GM21390 (cell line): ENCODE measurements at regions not wholly inside any gene's neighbourhood (a gene's known extent, or its start where the extent isn't known, plus 50 kb on each side); places are given as distances from the start of the nearest gene placed in this dataset.

ENCODE experiments used
- ATAC-seq: cut with Tn5 transposase; IDR thresholded peaks from one replicate; pipeline ENCODE4 v1.9.1; 2021; ENCODE audit not compliant: unreplicated experiment

GRCh38 chr3:68328049-68328448, 604.3 kb downstream of the TAFA4 start:
- no peak for ATAC-seq

DNA sequence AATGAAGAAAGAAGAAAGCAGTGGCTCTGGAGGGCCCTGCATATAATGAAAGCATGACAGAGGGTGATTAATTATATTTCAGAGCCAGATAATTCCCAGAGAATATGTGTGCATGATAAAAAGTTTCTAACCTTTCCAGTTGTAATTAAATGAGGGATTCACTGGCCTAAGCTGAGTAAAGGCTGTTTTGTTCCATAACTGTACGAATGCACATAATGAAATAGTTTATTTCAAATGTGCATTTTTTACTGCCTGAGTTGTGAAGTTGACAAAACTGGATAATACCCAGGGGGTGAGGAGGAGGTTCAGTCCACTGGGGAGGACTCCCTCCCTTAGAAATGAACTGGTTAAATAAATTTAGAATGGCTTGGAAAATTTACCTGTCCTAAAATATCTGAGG, 616.4 kb downstream of the TAFA4 start:
- ATAC-seq, result no peak

DNA sequence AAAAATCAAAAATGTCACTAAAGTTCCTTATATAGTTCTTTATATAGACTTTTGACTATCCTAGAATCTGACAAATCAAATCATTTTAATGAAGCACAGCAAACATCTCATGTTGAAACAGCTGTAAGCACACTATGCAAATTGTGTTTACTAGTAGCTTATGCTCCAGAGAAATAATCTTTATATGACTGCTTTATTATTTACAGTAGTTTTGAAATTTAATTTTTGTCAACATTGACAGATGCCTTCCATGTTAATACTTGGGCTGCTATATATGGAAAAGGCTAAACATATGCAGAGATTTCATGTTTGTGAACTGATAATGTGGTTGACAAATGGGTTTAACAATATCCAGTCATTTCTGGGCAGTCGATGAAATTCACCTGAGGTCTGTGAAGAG, 616.8 kb downstream of the TAFA4 start:
- no peak for ATAC-seq

- no peak for ATAC-seq
These were observed 625.8 kb downstream of the TAFA4 start for GRCh38 chr3:68306571-68306970.

DNA sequence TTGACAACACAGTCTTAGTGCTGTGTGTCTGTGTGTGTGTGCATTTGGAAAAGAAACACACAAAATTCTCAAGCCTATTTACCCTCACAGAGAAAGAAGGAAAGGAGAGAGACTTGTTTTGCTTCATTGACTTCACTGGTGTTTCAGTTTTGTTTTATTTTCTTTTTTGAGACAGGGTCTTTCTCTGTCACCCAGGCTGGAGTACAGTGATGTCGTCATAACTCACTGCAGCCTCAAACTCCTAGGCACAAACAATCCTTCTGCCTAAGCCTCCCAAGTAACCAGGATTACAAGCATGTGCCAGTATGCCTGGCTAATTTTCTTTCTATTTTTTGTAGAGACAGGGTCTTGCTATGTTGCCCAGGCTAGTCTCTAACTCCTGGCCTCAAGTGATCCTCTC, 636.9 kb downstream of the TAFA4 start:
- no peak for ATAC-seq

DNA sequence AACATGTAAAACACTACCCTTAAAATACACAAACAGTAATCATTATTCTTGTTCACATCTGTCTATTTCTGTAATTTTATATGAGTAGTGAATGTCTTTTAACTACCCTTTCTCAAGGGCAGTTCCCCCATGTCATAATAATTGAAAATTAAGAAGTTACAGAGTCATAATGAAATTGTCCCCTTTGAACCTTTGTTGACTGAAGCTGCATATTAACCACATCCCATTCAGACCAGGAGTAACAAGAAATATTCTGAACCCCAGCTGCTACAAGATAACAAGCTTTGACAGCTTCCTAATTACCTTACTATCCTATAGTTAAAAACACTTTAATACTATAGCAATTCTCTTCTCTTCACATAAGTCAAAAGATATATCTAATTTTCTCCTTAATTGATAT, 635.9 kb upstream of the SUCLG2 start:
- no peak for ATAC-seq

- ATAC-seq, result no peak
These were observed 633.7 kb upstream of the SUCLG2 start for GRCh38 chr3:68288085-68288484.

DNA sequence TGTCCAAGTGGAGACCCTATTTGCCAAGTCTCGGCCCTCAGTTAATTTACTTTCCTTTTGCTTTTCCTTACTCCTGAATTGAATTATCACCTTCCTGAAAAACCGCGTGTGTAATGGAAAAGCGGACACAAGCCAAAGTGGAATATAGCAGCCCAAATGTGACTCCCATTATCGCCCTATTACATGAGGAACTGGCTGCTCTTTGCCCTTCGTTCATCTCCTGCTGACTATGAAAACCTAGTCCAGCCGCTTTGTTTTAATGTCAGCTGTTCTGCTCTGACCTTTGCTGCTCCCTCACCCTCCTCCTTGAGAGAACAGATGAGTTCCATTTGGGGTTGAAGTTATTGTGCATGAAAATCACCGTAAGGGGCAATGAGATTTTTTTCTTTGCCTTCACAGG, 632.7 kb upstream of the SUCLG2 start:
- ATAC-seq, result no peak

DNA sequence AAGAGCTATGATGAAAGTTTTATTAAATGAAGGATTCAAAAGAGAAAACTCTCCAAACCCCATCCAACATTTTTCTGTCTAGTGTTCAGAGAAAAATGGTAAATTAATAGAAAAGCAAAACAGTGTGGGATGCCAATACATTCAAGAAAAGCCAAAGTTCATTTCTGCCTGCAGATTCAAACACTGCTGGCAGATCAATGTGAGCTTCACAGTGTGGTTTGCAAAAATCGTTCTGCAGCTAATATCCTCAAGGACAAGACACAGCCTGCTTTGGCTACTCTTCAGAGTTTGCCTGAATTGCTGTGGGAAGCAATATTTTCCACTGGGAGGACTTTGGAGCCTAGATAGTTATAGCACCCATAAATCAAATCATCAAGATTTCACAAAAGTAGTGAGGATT, 619.9 kb upstream of the SUCLG2 start:
- ATAC-seq, result no peak

- ATAC-seq, result no peak
These were observed 616.7 kb upstream of the SUCLG2 start for GRCh38 chr3:68271145-68271544.

DNA sequence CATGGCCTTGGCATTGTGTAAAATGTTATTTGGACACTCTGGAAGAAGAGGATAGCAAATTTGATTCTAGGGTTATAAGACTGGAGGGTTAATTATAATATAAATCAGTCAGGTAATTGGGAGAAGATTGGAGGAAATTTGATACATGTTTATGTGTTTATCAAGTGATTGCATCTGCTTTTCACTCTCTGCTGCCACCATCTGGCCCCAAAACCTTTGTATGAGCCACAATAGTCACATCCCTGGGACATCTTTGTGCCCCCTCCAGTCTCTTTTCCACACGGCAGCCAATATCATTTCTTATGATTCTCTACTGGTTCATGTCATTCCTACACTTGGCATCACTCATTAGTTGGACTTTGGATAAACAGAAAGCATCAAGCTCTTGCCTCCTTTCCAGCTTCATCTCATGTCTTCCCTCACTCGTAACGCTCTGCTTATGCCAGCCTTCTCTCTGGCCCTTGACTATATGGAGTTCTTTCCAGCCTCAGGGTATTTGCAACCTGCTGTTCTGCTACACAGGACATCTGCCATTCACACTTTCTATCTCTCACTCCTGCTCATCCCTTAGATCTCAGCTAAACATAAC, 602.3 kb upstream of the SUCLG2 start:
- ATAC-seq, result no peak

DNA sequence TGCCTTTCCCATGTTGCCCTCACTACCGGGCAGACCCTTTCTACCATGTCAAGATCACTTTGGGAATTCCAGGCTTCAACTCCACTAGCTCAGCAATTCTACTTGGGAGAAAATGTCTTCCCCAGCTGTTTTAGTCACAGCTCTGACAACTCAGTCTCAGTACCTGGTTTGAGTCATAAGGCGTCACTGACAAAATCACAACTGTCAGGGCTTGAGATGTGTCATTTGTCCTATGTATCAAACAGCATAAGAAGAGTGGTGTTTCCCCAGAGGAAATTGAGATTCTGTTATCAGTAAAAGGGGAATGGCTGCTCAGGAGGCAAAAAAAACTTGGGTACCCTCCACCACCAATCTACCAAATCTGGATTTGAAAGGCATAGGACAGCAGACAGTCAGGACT, 594.9 kb upstream of the SUCLG2 start:
- no peak for ATAC-seq

GRCh38 chr3:68242606-68243005, 588.2 kb upstream of the SUCLG2 start:
- no peak for ATAC-seq

DNA sequence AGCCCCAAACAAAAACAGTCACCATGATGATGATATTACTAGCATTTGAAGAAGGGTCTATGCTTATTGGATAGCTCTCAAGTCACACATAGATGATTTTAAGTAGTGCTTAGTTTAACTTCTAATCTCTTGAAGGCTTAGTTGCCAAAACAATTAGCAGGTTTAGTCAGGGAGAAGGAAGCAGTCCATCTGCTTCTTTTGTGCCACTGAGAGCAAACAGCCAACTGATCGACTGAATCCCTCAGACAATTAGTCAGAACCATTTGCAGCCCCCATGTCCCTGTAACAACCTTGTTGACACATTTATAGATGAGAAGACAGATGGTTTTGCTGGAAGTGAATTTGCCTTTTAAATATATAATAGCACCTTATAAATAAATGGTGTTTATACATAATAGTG, 585.1 kb upstream of the SUCLG2 start:
- no peak for ATAC-seq

DNA sequence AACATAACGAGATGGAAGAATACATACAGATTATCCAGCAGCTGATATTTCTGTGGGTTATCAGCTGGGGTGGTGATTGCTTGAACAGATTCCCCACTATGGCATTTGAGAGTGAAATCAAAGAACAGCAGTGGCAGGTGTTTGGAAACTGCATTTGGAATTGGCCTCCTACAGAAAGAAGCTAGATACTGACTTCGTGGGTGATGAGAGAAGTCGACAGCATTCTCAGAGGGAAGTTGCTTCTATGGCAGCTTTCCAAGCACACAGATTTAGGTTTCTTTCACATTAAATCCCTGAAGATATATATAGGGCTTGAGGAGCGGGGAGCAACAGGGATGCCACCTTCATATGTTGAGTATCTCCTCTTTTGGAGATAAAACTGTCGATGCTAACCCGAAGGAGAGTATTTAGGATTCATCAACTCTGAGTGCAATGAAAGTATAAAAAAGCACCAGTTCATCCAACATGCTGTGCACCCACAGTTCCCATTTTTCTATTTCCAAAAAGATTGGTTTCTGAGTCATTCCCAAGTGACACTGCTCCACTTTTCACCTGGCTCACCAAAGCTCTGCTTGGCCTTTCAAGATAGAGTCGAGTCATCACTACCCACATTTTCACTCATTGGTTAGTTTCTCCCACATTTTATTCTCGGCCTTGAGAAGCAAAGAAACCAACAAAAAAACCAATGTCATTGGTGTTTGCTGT, 579.8 kb upstream of the SUCLG2 start:
- ATAC-seq, result no peak

DNA sequence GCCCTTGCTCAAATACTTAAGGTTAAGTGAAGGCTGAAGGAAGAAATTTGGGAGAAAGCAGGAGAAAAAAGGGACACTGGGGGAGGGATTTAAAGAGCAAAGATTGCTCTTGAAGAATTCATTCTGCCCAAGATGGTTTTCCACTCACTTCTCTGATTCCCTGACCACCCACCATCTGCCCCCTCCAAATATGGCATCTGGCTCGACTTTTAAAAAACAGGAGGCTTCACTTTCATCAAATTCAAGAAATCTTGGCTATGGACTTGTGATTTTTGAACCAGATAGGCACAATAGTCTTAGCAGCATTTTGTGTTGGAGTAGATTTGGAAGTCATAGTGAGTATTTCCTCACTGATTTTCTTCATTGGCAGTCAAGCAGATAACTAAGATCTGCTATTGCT, 574.4 kb upstream of the SUCLG2 start:
- ATAC-seq, result no peak

DNA sequence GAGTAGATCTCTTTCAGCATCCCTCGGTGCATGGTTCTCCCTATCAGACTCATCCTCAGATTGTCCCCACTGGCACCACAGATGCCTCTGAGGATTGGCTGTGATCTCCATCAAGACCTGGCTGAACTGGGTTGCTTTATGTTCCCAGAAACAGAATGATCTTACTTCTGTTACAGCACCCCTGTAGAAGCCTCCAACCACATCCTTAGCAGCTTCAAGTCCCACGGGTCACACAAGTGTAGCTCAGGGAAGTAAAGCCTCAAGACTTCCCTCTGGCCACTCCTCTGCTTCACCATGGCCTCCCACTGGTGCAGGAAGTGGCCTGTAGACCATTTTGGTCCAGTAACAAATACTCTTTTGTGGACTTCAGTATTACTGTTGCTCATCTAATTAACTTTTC, 566.4 kb upstream of the SUCLG2 start:
- ATAC-seq, result no peak

GRCh38 chr3:68211637-68212036, 557.2 kb upstream of the SUCLG2 start:
- ATAC-seq, result no peak

DNA sequence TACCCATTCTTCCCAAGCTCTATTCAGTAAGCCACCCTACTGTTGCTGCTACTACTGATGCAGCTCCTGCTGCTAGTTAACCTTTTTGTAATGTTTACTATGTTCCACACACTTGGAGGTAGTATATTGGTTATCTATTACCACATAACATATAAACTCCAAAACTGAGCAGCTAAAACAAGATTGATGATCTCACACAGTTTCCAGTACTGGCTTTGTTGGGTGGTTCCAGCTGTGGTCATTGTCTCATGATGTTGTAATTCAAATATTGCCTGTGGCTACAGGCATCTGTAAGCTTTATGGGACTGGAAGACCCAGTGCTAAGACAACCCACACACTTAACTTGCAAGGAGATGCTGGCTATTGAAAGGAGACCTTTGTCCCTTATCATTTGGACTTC, 556.2 kb upstream of the SUCLG2 start:
- no peak for ATAC-seq

- ATAC-seq, result peak; percentile 60
These were observed 552.9 kb upstream of the SUCLG2 start for GRCh38 chr3:68207327-68207726.

- no peak for ATAC-seq
These were observed 552.2 kb upstream of the SUCLG2 start for GRCh38 chr3:68206524-68207117.

- ATAC-seq, result no peak
These were observed 532.3 kb upstream of the SUCLG2 start for GRCh38 chr3:68186733-68187132.

- no peak for ATAC-seq
These were observed 522.2 kb upstream of the SUCLG2 start for GRCh38 chr3:68176600-68176999.
